NCI-H1092 treated with DMSO at 0.1 percent for 48 hours (cell line): ENCODE measurements at regions not wholly inside any gene's neighbourhood (a gene's known extent, or its start where the extent isn't known, plus 50 kb on each side); places are given as distances from the start of the nearest gene placed in this dataset.

Source experiments
- DNase-seq: peaks from one replicate; lab custom pipeline; 2025; lab: John Stamatoyannopoulos, UW

- DNase-seq: no peak
Measured at GRCh38 chr13:107035778-107036177, 467.8 kb upstream of the ARGLU1 start.

DNA sequence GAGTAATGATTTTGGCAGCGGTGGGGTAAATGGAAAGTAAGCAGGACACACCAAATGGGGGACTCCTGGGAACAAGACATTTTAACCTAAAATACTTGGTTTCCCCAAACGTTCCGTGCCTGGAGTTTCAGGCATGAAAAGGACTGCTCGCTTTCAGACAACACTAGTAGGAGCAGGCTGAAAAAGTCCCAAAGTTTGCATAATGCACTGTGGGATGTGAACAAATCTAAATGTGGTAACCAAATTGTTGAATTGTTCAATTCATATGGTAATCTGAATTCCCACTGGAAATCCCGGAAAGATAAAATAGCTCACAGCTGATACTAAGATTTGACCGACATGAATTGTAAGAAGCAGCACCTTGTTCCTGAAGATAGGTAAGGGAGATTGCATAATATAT, 467.2 kb upstream of the ARGLU1 start:
- DNase-seq: no peak

DNA sequence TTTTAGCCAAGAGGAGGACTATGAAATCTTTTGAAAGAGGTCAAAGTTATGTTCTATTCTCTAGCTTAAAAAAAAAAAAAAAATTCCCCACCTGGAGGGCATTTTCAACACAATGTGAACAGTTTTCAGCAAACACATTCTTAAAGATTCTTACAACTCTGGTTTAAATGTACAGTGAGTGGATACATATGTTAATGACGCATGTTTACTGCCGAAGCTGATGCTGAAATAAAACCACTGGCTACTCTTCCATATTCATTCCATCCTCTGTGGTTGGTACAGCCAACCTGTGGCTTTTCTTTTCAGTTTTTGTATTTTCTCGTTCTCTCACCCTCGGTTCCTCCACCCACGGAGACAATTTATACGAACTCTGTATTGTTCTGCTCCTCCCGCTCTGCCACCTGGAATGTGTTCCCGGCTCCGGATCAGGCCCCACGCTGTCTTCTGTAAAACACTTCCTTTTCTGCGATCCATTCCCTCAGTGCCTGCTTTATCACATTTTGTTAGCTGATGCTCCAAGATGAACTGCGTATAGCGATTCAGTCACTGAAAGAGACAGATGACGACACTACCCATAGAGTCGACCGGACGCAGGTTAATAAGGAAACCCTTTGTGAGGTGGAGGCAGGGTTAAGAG, 466.4 kb upstream of the ARGLU1 start:
- DNase-seq: no peak

- DNase-seq: no peak
Measured at GRCh38 chr13:107031716-107032115, 463.8 kb upstream of the ARGLU1 start.

GRCh38 chr13:107028751-107029150, 460.8 kb upstream of the ARGLU1 start:
- DNase-seq: no peak

DNA sequence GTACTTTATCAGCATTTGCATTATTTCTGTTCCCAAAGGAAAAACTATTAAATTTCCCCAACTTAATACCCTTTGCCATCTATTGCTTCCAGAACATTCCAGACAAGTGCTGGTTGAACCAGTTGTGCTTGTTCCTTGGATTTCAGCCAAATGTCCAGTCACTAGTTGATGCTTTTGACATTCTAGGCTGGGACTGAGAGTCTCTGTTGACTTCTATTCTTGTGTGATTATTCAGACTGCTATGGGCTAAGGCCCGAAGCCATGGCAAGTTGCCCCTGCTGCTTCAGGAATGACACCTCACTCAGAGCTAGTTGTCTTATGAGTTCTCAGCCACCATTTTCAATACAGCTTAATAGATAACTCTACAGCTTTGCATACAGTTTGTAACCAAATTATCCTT, 458.1 kb upstream of the ARGLU1 start:
- no peak for DNase-seq

GRCh38 chr13:107023335-107023734, 455.4 kb upstream of the ARGLU1 start:
- DNase-seq: no peak

DNA sequence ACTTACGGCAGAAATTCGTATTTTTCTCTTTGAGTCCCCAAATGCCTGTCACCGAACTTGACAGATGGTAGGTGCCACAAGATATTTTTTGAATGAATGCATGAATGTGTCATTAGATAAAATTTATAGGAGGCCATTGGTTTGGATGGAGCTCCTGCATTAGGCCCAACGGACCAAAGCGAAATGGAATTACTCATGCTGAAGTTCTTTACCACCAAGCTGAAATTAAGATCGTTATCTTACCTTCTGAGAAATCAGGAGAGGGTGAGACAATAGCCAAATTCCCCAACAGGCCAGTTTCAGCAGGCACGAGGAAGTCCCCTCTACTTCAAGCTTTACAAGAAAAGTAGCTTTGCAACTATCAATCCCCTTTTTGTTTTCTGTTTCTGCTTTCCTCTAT, 452.5 kb upstream of the ARGLU1 start:
- no peak for DNase-seq

- no peak for DNase-seq
Measured at GRCh38 chr13:107018285-107018684, 450.3 kb upstream of the ARGLU1 start.

- DNase-seq: no peak
Measured at GRCh38 chr13:107006661-107007060, 438.7 kb upstream of the ARGLU1 start.

- DNase-seq: no peak
Measured at GRCh38 chr13:107005577-107005976, 437.6 kb upstream of the ARGLU1 start.

GRCh38 chr13:107003911-107004310, 436.0 kb upstream of the ARGLU1 start:
- DNase-seq: no peak

DNA sequence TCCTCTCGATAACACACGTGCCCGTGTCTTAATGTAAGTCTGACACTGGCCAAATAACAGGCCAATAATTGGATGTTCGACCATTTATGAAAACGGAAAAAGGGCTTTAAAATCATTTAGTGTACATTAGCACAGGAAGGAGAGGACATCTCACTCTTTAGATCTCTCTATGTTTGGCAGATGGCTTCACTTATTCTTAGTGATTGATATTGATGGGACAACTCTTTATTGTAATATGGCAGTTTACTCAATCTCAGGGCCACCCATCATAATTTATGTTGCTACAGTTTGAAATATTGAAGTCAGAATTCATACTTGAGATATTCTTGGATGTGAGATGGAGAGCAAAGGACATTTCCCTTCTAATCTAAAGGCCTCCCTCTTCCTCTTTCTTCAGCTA, 430.7 kb upstream of the ARGLU1 start:
- no peak for DNase-seq

DNA sequence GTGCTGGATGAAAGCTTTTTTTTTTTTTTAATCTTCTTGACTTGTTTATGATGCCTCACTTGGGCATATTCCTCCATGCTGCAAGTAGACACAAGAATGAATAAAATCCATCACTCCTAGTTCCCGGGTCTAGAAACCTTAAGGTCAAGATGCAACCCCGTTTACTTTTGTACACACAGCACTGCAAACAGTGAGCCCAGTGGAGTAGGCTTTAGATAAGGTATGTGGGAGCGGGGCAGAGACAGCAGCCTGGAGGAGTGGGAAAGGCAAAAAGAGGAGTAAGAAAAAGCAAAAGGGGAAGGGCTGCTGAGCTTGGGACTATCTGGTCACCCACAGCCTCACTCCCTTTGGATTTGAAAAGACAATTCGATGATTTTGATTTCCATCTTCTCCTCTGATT, 429.8 kb upstream of the ARGLU1 start:
- no peak for DNase-seq

DNA sequence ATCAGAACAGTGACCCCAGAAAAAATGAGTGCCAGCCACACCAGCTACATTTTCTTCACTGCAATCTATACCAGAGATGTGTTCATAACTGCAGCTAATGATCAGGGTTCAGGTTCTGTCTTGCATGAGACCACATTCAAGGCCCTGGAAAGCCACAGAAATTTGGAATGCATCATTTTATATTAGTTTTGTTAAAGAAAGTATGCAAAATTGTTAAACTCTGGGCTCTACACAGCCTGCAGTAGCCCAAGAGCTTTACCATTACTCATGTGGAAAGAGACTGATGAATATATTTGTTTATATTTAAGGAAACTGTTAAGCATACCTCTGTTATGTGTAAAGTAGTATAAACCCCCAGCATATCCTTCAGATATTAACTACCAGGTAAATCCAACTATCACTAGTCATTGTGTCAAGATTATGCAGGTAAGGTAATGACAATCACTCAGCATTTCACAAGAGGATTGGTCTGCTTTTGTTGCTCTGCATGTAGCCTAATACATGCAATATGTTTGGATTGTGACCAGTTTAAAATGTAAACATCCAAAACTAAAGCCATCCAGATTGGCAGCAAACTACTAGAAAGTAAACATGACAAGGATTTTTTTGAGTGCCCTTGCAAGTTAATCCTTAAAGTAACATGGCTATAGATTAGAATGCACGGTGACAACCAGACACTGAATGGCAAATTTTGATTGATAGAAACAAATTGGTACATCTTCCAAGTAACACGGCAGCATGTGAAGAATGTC, 429.1 kb upstream of the ARGLU1 start:
- no peak for DNase-seq

GRCh38 chr13:106990594-106990993, 422.7 kb upstream of the ARGLU1 start:
- no peak for DNase-seq

GRCh38 chr13:106989876-106990275, 421.9 kb upstream of the ARGLU1 start:
- no peak for DNase-seq

GRCh38 chr13:106987427-106987785, 419.5 kb upstream of the ARGLU1 start:
- no peak for DNase-seq

- DNase-seq: no peak
Measured at GRCh38 chr13:106986687-106987426, 418.9 kb upstream of the ARGLU1 start.

DNA sequence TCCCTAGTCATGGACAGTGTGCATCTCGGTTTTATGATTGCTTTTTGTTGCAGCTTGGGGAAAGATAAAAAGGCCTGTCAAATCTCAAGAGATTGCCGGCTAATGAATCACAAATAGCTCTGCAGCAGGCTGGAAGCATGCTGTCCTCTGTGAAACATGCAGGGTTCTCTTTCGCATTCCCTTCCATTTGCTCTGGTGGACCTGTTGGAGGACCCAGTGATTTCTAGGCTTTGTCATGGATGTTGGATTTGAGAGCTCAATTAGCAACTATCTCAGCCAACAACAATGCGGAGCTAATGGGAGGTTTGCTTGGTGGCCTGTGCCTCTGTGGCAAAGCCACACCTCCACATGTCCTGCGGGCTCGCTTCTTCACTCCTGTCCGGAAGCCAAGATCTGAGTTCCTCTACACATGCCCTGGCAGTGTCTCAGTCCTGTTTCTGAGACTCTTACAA, 418.1 kb upstream of the ARGLU1 start:
- DNase-seq: no peak

DNA sequence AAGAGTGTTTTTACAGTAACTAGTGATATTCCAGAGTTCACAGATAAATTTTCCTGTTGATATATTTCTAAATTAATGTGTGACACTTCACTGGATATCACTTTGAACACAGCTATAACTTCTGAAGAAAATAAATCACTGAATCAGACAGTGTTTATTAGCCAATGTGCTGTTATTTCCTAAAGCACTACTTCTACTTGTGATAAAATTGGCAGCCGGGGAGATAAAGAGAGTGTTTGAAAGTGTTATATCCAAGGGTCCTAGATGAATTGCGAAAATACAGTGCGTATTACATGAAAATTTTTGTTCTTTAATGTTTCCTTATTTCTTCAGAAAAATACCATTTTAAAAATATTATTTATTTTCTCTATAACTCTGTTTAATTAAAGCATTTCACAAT, 417.5 kb upstream of the ARGLU1 start:
- DNase-seq: no peak

DNA sequence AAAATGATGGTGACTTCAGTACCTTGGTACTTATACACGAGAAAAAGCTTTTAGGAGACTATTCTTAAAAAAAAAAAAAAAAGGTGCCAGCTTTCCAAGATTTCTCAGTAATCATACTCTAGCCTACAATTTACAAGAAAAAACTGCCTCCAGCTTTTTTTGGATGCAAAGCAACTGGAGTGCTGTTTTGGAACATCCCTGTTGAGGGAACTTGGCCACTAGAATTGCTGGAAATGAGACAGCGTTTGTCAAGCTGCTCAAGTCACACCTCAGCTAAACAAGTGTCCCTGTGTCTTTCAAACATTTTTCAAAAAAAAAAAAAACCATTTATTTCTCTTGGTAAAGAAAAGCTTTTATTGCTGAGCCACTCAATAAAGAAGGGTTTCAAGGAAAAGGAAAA, 413.1 kb upstream of the ARGLU1 start:
- no peak for DNase-seq

GRCh38 chr13:106967391-106967790, 399.5 kb upstream of the ARGLU1 start:
- DNase-seq: no peak
